Femur (tissue), 1 donor: ENCODE measurements at regions not wholly inside any gene's neighbourhood (a gene's known extent, or its start where the extent isn't known, plus 50 kb on each side); places are given as distances from the start of the nearest gene placed in this dataset.
"Not testable (repeated sequence)": the region's sequence is repeated elsewhere in the genome, so short reads cannot be mapped to it uniquely, and the experiment has no call there.

ENCODE experiments used
- DNase-seq: peaks from one replicate; pipeline ENCODE4 v3.0.0-alpha.2; 2017

- DNase-seq: no peak
Measured at GRCh38 chr3:81363816-81364215, 397.6 kb downstream of the GBE1 start.

- DNase-seq: no peak
Measured at GRCh38 chr3:81354119-81354518, 407.3 kb downstream of the GBE1 start.

DNA sequence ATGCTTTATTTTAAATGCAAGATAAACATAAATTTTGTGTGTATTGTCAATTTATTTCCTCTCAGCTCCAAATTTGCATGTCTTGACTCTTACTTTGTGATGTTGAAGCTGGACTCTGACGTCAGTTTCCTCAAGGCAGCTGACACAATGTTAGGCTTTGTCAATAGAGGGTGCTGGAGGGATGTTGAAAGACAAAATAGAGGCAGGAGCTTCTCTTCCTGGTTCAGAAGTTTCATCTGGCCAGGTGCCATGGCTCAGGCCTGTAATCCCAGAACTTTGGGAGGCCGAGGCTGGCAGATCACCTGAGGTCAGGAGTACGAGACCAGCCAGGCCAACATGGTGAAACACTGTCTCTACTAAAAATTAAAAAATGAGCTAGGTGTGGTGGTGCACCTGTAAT, 408.6 kb downstream of the GBE1 start:
- no peak for DNase-seq

- DNase-seq: no peak
Measured at GRCh38 chr3:81349816-81350340, 411.6 kb downstream of the GBE1 start.

GRCh38 chr3:81339040-81339845, 422.2 kb downstream of the GBE1 start:
- no peak for DNase-seq

DNA sequence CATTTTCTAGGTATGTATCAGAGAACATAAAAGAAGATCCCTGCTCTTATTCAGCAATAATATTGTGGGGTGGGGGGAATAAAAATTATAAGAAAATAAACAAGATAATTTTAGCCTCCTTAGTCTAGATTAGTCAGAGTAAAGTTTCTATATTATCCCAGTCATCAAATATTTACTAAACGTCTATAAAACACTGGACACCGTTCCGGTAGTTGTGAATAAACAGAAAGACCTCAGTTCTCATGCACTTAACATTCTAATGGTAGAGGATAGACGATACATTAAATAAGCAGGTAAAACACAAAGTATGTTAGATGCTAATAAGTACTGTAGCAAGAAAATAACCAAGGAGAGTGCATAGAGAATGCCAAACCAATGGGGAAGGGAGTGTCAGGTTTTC, 425.0 kb downstream of the GBE1 start:
- no peak for DNase-seq

GRCh38 chr3:81329835-81330234, 431.6 kb downstream of the GBE1 start:
- DNase-seq: not testable (repeated sequence)

DNA sequence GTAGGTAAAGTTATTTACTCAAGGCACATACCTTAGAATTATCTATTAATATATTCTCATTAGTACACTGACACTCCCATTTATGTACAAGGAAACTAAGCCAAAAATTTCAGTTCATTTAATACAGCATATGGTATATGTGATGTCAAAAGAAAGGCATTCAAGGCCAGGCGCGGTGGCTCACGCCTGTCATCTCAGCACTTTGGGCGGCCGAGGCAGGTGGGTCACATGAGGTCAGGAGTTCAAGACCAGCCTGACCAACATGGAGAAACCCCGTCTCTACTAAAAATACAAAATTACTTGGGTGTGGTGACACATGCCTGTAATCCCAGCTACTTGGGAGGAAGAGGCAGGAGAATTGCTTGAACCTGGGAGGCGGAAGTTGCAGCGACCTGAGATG, 435.2 kb downstream of the GBE1 start:
- DNase-seq: no peak

DNA sequence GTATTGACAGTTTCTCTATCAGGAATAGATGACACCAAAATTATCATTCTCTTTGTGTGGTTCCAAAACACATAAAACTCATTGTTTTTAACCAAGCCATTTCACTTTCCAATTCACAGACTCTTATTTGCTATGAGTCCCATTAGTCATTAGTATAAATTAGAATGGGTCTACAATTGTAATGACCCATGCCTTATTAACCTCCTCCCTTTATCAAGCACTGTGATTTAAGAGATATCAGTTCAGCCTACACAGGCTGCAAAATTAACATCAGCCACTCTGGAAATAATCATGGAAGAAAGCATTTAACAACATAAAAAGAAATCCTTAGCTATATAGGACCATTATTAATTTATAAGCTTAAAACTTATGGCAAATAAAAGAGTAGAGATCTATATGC, 440.6 kb downstream of the GBE1 start:
- no peak for DNase-seq

DNA sequence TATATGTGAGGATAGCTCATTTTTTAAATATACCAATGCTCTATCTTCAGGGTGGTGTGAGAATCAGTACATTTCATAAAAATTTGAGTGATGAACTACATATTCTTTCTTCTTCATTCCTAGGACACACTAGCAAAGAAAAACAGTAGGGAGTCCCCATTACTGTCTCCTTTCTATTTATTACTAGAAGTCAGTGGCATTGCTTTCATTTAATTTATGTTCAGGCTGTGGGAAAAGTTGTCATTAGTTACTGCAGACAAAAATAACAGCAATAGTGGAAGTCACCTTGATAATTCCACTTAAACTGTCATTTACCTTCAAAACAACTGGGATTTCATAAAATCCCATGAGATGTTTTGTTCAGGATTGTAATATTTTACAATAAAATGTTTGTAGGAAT, 446.4 kb downstream of the GBE1 start:
- DNase-seq: no peak

DNA sequence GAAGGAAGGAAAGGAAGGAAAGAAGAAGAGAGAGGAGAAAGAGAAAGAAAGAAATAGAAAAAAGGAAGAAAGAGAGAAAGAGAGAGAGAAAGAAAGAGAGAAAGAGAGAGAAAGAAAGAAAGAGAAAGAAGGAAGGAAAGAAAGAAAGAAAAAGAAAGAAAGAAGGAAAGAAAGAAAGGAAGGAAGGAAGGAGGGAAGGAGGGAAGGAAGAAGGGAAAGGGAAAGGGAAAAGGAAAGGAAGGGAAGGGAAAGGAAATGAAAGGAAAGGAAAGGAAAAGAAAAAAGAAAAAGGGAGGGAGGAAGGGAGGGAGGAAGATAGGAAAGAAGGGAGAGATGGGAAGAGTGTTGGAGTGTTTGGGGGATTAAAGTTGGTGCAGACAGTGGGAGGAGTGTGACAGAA, 450.1 kb downstream of the GBE1 start:
- DNase-seq: no peak

- no peak for DNase-seq
Measured at GRCh38 chr3:81308306-81308705, 453.1 kb downstream of the GBE1 start.

DNA sequence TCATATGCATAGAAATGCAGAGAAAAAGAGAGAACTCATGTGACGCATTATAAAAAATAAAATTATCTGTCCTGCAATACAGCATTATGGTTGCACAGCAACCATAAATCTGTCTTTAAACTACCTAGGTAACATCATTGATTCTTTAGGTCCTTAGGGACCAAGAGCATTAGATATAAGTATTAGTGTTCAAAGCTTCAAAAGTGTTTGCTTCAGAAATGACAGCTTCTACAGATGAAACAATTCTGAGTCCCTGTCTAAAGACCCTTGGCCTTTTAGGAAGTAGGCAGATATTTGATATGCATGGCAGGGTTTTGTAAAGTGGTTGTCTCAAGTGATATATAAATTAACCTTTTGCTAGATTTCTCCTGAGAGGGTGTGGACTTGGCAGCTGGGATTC, 454.2 kb downstream of the GBE1 start:
- no peak for DNase-seq

GRCh38 chr3:81303321-81303720, 458.1 kb downstream of the GBE1 start:
- no peak for DNase-seq

GRCh38 chr3:81302045-81302444, 459.4 kb downstream of the GBE1 start:
- DNase-seq: peak; percentile 18

GRCh38 chr3:81301230-81301629, 460.2 kb downstream of the GBE1 start:
- DNase-seq: no peak

DNA sequence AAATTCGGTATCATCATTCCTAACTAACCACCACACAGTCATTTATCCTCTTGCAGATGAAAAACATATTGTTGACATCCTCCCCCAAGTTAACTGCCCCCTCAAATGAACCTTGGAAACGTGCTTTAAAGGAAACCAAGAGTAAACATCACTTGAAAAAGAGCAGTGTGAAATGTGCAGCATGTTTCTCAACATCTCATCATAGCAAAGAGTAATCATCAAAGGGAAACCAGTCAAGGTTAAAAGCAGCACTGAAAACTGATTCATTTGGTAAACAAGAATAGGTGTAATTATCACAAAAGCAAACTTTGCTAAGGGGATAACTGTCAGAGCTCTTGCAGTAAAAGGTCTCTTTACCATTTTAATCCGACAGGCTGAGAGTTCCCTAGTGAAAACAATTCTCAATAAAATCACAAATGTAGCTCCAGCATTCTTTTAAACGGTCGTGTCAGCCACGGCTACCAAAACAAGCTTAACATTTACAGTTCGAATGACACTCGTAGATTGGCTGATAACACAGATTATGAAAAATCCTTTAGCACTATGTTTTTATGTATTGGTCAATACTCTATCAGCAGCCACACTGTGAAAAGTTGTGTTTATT, 461.0 kb downstream of the GBE1 start:
- DNase-seq: no peak

- no peak for DNase-seq
Measured at GRCh38 chr3:81299481-81299880, 462.0 kb downstream of the GBE1 start.

DNA sequence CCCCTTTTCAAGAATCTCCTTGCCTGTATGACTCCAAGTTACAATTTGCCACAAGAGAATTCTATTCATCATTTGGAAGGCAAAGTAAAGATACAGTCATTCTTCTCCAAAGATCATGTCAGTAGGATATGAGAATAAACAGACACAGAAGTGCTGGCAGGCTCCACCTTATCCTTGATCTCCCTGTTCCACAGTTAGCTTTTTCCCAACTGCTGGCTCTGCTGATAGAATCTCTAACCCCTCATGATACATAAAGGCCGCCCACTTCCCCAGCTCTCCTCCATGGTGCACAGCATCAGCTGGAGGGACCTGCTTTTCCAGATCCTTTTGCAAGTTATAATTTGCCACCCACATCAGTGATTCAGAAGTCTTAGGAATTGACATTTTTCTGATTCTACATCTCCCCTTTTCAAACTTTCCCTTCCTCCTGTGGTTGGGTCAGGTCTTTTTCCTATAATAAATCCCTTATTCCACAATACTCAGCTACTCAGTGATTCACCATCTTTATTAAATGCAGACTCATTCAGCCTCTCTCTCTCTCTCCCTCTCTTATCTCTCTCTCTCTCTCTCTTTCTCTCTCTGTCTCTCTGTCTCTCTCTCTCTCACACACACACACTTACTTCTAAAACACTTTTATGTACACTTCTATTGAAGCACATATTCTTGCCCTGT, 465.4 kb downstream of the GBE1 start:
- no peak for DNase-seq

DNA sequence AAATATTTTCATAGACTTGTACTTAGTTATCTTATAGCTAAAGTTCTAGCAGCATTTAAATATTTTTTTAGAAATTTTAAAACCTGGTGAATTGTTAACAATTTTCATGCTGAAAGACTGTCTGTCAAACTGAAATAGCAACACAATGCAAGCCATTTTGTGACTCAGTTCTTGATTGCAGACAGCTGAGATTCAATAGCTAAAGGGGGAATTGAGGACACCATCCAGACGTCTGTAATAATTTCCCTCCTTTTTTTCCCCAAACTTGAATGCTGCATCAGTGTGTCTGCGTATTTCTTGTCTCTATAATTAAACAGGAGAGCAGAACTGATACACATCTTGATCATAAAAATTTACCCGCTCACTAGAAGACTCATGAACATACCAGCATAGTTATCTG, 468.3 kb downstream of the GBE1 start:
- DNase-seq: no peak

GRCh38 chr3:81291586-81291985, 469.9 kb downstream of the GBE1 start:
- DNase-seq: no peak

- no peak for DNase-seq
Measured at GRCh38 chr3:81289676-81290075, 471.8 kb downstream of the GBE1 start.

- no peak for DNase-seq
Measured at GRCh38 chr3:81279481-81280379, 481.7 kb downstream of the GBE1 start.
